HPDE6-E6E7 (cell line): ENCODE measurements at regions not wholly inside any gene's neighbourhood (a gene's known extent, or its start where the extent isn't known, plus 50 kb on each side); places are given as distances from the start of the nearest gene placed in this dataset.

Experiments used
- DNase-seq: peaks from one replicate; pipeline ENCODE4 v3.0.0; 2011; ENCODE audit warnings: missing footprints; ENCODE audit errors: extremely low spot score

DNA sequence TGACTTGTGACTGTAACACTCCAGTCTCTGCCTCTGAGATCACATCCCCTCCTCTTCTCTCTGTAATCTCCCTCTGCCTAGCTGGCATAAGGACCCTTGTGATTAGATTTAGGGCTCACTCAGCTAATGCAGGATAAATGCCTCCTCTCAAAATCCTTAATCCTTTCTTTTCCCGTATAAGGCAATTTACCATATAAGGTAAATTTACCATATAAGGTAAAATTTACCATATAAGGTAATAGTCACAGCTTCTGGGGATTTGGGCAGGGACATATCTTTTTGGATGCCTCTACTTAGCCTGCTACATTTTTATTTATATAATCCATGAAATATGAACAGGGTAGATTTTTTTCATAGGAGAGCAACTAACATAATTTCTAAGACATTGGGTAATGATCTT lies 318.0 kb upstream of the PUM3 start:
- DNase-seq: no peak

DNA sequence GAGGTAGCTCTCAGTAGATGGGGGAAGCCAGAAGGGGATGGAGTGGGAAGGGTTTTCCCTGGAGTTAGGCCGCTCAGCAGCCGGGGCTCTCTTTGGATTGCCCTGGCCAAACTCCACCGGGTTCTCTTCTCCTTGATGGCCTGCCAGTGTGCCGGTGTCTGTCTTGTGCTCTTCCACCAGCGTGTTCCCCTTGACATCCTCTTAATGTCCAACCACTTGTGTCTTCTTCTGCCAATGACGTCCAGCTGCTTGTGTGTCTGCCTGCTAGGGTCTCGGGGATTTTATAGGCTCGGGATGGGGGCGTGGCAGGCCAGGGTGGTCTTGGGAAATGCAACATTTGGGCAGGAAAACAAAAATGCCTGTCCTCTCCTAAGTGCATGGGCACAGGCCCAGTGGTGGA lies 313.1 kb upstream of the PUM3 start:
- DNase-seq: no peak

DNA sequence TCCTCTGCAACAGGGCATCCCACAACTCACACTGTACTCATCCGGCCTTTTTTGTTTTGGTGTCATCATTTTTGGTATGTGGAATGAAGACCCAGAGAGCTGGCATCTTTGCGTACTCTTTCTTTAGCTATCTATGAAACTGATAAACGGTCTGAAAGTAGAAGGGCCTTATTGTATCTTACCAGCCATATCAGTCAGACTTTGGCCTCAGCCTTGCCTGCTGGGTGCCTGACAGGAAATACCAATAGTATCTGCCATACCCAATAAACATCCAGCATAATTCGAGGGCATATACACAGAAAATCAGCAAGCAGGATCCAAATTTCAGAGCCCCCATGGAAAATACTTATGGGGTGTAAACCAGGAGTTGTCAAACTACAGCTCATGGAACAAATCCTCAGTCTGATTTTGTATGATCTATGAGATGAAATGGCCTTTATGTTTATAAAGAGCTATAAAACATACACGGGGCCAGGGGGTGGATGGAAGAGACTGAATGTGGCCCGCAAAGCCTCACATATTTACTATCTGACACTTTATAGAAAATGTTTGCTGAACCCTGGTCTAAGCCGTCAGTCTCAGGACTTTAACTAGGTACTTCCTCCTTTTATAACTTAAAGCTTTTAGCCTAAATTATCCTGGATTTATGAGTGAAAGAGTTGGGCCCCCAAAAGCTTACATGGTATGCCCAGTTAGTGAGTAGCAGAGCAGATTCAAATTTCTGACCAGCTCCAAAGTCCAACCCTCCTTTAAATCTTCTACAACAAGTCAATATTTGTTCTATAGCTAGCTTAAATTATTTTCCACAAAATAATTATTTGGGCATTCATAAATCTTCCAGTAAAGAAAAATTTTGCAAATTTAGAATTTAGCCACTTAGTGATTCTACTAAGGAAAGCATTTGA lies 308.0 kb upstream of the PUM3 start:
- DNase-seq: no peak

DNA sequence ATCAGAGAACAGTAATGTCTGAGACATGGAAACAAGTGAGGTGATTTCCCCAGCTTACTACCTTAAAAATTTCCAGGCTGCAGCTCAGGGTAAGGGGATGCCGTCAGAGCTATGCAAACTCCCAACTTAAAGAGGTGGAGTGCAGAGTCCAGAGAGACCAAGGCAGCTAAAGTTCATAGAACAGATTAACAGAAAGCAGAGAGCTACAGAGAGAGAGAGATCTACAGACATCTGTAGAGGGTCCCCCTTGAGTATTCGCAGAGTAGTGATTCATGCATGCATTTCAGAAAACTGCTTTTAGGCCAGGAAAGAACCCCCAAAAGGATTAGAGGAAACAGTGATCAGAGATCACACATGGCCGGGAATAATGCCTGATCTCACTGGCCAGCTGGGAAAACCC lies 306.2 kb upstream of the PUM3 start:
- DNase-seq: no peak

DNA sequence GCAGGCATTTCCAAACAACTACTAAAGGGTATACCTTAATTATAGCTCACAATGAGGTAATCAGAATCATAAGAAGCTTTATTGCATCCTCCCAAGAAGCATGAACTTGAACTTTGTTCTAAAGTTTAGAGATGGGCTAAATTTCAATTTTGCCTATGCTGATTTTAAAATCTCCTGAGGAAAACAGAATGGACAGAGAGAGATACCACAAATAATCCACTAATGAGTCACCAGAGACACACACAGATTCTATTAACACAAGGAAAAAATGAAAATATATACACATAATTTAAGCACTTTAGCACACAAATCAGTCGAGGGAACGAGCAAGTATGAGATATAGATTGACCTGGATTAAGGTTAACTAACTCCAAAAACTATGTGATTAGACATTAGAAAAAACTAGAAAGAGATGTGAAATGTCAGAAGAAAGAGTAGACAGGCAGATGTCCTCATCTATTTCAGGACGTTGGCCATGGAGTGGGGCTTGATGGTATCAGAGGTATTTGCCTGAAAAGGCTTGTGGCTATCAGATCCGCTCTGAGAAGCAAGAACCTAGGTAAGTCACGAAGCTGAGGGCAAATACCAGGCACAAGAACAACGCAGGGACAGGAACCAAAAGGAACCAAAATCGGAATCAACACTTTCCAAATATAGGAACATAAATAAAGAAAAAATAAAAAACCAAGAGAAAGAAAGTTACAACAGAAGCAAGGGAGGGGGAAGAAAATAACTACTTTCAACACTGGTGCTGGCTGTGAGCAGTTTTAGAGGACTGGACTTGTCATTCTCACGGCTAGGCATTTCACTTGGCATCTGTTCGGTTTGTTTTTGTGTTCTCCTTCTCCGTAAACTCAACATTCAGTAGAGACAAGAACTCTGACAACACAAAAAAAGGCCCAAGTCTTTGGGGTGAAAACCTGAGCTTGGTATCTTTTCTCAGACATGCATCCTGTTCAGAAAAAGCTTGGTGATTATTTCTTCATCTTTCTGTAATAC lies 294.6 kb upstream of the PUM3 start:
- DNase-seq: no peak

DNA sequence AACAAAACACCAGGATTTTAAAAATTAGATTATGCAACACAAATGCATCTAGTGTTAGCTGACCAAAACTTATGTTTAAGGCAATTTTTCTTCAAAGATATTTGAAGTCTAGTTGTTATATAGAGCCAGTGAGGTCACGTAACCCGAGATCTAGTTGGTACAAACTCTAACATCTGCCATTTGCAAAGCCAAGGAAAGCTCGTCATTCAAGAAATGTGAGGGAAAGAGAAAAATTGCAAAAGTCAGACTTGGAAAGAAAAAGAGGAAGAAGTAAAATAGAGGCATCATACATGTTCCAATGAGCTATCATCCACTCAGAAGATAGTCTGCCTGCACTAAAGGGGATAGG lies 293.4 kb upstream of the PUM3 start:
- DNase-seq: no peak

DNA sequence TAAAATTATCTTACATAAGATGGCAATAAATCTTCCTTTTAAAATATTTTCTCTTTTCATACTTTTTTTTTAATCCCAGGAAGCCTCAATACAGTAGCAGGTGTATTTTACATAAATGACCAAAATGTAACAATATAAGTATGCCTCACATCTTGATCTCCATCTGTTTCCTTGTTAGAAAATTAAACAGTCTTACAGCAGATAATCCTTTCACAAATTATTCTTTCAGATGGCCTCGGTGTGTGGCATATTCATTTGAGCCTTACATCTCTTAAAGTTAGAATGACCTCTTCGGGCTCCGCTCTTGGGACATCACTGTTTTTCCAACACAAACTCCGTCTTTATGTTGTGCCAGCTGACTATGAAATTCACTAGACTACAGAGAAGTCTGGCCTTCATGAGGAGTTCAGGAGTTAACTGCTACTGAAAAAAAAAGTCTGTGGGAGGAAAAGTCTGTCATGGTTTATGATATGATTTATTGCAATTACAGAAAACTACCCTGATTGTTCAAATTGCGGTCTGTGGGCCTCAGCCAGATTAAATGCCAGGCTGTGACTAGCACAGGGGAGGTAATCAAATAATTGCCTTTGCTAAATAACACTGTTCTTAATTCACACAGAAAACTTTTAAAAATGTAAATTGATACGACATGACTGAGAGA lies 292.9 kb upstream of the PUM3 start:
- DNase-seq: no peak

DNA sequence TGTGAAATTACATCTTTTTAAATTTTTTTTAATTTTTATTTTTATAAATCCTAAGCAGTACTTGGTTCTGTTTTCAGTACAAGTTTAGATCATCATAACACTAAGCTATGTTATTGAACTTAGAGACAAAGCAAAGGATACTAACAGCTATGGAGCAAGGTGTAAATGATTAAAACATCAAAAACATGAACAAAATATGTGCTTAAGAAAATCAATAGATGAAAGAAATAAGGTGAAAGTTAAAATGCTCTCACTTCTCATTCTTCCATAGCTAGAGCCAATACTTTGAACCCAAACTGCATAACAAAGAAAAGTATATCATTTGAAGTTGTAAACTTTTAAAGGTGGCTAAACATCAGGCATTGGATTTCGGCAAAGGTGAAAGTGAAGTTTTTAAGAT lies 292.3 kb upstream of the PUM3 start:
- no peak for DNase-seq

DNA sequence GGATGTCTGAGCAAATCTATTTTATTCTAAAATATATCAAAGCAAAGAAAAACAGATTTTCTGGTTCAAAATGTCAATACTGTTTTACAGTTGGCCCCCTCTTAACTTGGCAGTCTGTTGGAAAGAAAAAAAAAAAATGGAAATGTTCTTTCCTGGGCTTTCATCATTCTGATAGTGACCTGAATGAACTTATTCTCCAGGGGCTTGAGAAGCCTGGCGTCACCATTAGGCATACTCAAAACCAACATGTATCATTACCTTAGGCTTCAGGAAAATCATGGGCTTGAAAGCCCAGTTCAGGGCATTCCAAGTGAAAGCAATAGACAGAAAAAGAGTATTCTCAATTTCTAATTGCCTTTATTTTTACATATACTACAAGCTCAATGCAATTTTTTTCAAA lies 283.7 kb upstream of the PUM3 start:
- DNase-seq: no peak

DNA sequence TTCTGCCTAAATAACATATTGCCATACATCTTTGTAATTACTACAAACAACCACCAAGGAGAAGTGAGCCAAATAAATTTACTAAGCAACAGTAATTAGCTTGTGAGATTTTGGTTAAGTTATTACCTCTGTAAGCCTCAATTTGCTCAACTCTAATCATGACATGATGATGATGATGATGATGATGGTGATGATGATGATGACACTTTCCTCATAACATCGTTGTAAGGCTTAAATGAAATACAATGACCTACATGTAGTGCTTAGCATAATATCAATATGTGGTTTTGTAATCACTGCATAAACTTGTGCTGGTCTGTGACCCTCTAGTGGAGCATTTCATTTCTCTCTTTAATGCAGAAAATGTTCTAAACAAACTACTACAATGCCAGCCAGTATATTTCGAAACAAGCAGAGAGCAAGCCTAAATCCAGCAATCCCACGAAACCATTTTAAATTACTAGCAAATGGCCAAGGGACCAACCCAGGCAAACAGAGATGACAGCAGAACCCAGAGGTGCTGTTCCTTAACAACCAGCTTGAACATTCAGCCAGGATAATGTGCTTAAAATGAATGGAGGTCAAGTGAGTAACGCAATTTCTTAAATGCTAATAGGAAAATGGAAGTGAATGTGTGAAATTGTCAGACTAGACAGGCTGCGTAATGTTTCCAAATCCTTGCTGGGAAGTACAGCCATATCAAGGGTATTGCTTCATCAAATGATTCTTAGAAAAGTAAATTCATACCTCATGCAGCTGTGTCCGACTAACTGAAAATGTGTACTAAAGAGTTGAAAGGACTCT lies 281.9 kb upstream of the PUM3 start:
- no peak for DNase-seq

DNA sequence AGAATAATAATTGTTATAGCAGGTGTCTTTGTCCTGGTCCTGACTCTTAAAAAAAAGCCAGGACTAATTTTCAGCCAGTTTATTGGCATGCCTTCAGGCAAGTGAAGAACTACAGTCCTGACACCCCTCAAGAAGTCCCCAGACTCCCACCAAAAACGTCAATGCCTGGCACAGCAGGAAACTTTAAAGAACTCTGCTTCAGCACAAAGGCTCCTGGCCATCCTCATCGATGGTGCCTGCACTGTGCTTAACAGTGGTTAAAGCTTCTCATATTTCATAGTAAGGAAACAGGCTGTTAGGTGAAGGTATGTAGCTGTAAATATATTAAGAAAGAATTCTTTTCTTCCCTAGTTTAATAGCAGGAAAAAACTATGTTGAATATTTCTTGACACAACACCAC lies 280.1 kb upstream of the PUM3 start:
- DNase-seq: no peak

DNA sequence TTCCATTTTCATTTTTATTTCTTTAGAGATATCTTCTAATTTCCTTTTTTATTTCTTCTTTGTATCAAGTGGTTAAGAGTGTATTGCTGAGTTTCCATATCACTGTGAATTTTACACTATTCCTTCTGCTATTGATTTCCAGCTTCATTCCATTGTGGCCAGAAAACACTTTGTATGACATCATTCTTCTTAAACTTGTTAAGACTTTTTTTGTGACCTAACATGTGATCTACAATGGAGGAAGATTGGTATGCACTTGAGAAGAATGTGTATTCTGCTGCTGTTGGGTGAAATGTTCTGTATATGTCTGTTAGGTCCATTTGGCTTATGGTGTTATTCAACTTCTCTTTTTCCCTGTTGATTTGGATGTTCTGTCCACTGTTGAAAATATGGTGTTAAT lies 274.2 kb upstream of the PUM3 start:
- no peak for DNase-seq

DNA sequence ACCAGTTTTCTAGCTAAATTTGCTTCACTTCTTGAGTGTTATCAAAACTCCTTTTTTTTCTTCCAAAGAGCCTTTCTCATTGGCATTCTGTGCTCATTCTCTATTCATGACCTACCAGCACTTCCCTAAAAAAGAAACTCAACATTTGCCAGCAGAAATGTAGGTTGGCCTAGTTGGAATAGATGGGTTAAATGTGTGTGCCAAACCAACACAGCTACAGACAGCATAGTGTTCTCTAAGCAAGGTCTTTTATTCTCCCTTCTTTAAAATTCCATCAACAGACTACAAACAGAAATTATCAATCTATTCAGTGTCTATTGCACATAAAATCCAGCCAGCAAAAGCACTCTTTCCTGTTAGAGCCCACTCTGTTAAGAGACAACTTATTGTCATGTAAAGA lies 255.8 kb upstream of the PUM3 start:
- no peak for DNase-seq

DNA sequence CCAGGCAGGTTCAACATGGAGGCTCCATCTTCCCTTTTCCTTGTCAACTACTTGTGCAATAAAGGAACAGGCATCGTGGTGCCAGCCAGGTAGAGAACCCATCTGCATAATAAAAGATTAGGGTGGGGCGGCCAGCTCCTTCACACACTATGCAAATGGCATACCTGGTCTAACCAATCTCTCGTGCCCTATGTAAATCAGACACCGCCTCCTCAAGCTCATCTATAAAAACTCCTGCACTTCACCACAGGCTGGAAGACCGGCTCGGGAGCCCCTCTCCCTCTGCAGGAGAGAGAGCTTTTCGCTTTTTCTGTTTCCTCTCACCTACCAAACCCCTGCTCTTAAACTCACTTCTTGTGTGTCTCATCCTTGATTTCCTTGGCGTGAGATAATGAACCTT lies 244.3 kb upstream of the PUM3 start:
- DNase-seq: no peak

DNA sequence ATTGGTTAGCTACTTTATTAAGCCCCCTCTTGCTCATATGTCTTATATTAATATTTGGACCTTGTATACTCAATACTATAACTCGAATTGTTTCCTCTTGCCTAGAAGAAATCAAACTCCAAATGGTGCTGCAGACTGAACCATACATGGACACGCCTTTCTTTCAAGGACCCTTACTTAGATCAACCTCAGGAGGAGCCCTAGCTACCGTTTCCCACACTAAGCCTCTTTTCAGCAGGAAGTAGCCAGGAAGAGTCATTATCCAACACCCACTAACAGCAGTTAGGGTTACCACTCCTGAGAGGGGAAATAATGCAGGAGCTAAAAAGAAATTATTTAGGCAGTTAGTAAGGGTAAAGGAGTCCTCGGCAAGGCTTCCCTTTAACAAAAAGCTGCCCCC lies 243.8 kb upstream of the PUM3 start:
- DNase-seq: no peak

DNA sequence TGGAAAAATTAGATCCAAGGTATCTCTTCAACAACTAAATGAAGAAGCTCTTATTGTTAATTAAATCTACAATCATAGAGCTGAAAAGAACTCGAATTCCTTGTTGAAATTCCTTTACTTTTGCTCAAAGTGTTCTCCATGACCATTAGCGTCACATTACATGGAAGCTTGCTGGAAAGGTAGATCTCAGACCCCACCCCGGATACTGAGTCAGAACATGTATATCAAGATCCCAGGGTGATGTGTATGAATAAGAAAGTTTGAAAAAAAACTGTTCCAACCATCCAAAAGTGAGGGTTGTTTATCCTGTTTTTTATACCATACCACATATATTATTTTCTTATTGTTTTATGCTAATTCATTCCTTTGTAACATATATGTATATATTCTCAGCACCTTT lies 237.1 kb upstream of the PUM3 start:
- no peak for DNase-seq

DNA sequence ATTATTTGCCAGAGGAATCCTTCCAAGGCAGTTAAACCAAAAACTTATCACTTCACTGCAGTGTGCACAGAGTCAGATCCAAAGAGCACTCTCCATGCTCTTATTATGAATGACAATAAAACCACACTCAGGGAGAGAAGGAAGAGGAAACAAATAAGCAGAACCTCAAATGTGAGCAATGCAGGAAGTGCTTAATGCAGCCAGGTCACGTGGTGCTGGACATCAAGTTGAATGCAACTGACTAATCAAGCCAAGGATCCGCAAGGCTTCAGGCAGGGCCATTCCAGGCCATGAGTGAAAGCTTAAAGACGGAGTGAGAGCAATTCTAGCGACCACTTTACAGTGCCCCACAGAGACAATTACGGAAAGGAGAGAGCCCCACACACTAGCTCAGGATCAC lies 230.4 kb upstream of the PUM3 start:
- DNase-seq: no peak

DNA sequence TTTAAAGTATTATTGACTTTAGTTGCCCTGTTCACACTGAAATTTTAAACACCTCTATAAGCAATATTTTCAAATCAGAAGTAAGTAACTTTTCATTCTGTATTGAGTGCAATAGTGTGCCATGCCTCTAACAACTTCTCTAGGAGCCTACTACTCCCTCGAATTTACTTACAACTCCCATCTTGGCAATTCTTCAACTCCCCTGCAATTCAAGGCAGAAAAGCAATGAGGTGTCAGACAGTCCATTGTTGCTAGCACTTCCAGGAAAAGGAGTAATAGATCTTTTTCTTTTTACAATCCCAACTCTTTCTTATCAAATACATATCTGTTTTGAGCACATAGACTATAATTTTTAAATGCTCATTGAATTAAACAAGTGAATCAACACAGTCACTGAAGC lies 222.7 kb upstream of the PUM3 start:
- DNase-seq: no peak

DNA sequence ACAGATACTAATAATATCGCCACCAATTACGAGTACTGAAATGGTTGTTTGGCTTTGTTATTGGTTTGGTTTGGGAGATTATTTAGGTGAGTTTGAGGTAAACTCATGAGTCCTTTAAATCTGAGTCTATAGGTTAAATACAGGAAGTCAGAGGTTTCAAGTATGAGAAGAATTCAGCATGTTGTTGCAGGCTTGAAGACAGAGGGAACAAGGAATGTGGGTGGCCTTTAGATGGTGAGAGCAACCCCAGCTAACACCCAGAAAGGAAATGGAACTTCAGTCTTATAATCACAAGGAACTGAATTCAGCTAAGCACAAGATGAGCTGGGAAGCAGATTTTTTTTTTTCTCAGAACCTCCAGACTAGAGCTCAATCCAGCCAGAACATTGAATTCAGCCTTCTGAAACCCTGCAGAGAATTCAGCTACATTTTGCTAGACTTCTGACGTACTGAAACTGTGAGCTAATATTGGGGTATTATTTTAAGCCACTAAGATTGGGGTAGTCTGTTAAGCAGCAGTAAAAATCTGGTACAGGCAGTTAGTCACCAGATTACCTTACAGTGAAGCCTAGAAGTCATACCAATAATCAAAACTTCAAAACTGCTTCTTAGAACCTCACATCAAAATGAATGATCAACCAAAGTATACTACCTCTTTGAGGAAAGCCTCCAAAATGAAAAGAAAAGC lies 216.0 kb upstream of the PUM3 start:
- peak; percentile 7 for DNase-seq

DNA sequence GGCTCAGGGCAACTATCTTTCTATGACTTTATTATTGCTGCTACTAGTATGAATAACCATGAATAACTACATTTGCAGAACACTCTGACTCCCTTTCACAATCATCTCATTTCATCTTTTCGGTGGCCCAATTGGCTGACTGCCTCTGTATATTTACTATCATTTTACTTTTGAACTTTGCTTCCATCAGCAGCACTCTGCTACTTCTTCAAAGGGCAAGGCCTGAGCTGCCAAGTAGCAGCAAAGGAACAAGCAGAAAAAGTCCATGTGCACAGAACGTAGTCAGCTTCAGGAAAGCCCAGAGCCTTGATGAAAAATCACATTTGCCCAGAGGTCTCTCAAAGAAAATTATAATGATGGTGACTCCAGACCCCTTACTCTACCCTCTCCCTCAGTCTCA lies 214.5 kb upstream of the PUM3 start:
- DNase-seq: no peak

DNA sequence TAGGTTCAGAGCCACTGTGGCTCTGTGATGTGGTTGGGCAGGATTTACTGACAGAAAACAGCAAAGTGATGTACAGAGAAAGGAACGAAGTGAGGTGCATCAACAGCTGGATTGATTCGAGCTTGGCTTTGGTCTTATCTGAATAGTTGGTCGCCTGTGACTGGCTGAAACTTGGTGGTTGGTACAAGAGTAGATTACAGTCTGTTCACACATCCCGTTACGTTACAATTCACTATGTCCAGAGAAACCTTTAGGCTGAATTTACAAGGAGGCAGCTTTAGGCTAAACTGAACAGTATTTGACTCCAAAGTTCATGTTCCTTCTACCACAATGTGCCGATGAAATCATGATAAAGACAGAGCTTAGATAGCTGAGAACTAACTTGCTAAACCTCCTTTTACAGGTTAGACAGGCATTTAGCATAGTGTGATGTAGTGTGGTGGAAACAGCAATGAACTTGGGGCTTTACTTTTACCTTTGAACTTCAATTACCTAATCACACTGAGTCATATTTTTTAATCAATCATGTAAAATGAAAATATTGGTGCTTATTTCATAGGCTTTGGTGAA lies 210.2 kb upstream of the PUM3 start:
- no peak for DNase-seq
